ENCODE measurements at regions not wholly inside any gene's neighbourhood (a gene's known extent, or its start where the extent isn't known, plus 50 kb on each side); places are given as distances from the start of the nearest gene placed in this dataset.

- DNase-seq = no peak
Measured at GRCh38 chr5:98471458-98471857, 302.0 kb upstream of the RGMB start.

- no peak for DNase-seq
Measured at GRCh38 chr5:98474216-98474615, 299.2 kb upstream of the RGMB start.

- DNase-seq = no peak
Measured at GRCh38 chr5:98474782-98475181, 298.7 kb upstream of the RGMB start.

GRCh38 chr5:98482321-98483300 is 290.9 kb upstream of the RGMB start:
- DNase-seq = no peak

GRCh38 chr5:98483301-98483685 is 290.2 kb upstream of the RGMB start:
- DNase-seq = no peak

- no peak for DNase-seq
Measured at GRCh38 chr5:98489021-98489420, 284.4 kb upstream of the RGMB start.

- DNase-seq = no peak
Measured at GRCh38 chr5:98490348-98490747, 283.1 kb upstream of the RGMB start.

- peak; percentile 3 for DNase-seq
Measured at GRCh38 chr5:98492258-98492657, 281.2 kb upstream of the RGMB start.

GRCh38 chr5:98497418-98497817 is 276.0 kb upstream of the RGMB start:
- DNase-seq = no peak

GRCh38 chr5:98498028-98498427 is 275.4 kb upstream of the RGMB start:
- no peak for DNase-seq

- no peak for DNase-seq
Measured at GRCh38 chr5:98499892-98500291, 273.6 kb upstream of the RGMB start.

- no peak for DNase-seq
Measured at GRCh38 chr5:98500811-98501210, 272.7 kb upstream of the RGMB start.

GRCh38 chr5:98503616-98504015 is 269.8 kb upstream of the RGMB start:
- DNase-seq = no peak

- DNase-seq = no peak
Measured at GRCh38 chr5:98504505-98504904, 269.0 kb upstream of the RGMB start.

- DNase-seq = no peak
Measured at GRCh38 chr5:98510143-98510985, 263.1 kb upstream of the RGMB start.

- no peak for DNase-seq
Measured at GRCh38 chr5:98513380-98513779, 260.1 kb upstream of the RGMB start.

GRCh38 chr5:98514215-98514614 is 259.2 kb upstream of the RGMB start:
- no peak for DNase-seq

GRCh38 chr5:98516701-98517100 is 256.8 kb upstream of the RGMB start:
- no peak for DNase-seq

- no peak for DNase-seq
Measured at GRCh38 chr5:98517560-98518366, 255.7 kb upstream of the RGMB start.

- DNase-seq = no peak
Measured at GRCh38 chr5:98518754-98519153, 254.7 kb upstream of the RGMB start.

- DNase-seq = no peak
Measured at GRCh38 chr5:98519571-98519970, 253.9 kb upstream of the RGMB start.

GRCh38 chr5:98521821-98522220 is 251.6 kb upstream of the RGMB start:
- DNase-seq = no peak

GRCh38 chr5:98524773-98525172 is 248.7 kb upstream of the RGMB start:
- no peak for DNase-seq

Measured in stimulated activated CD4-positive, alpha-beta T cell treated with anti-CD3 and anti-CD28 coated beads, Interleukin-4, amount 100 ng/mL, for 24 hours (primary cell).